ENCODE measurements at regions not wholly inside any gene's neighbourhood (a gene's known extent, or its start where the extent isn't known, plus 50 kb on each side); places are given as distances from the start of the nearest gene placed in this dataset.

DNA sequence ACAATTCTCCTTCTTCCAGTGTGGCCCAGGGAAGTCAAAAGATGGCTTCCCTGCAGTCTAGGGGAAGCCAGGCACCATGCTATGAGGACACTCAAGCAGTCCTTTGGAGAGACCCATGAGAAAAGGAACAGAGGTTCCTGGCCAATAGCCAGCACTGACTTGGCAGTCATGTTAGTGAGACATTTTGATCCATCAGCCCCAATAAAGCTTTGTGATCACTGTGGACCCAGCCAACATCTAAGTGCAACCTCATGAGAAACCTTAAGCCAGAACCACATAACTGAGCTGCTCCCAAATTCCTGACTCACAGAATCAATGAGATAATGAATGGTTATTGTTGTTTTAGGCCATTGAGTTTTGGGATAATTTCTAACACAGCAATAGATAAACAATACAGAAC is 51.0 kb upstream of the NAP1L1 start:
- Histone ChIP-seq H3K18ac (ENCODE audit: low read depth, low read length) (no peak overlapping the region), H3K27me3 (ENCODE audit: control insufficient read depth, insufficient read depth, low read length) (no peaks in the 10 kb centered on the region), H3K4ac (ENCODE audit: low read depth, low read length) (no peak overlapping the region), H3K4me2 (ENCODE audit: low read depth, low read length) (no peak overlapping the region), H3K14ac (replicated peaks; ENCODE audit: low read depth, low read length) (no peak overlapping the region), H2AK9ac (replicated peaks; ENCODE audit: low read depth, low read length, poor library complexity) (no peak overlapping the region), H2BK5ac (ENCODE audit: low read depth, low read length, poor library complexity, severe bottlenecking) (no peak overlapping the region), H2AFZ (replicated peaks; ENCODE audit: low read length, poor library complexity) (no peak overlapping the region), H4K20me1 (ENCODE audit: insufficient read depth, low read length) (no peaks in the 10 kb centered on the region), H2BK20ac (ENCODE audit: low read depth, low read length) (no peak overlapping the region), H3K9ac (ENCODE audit: low read depth, low read length) (no peak overlapping the region), H3K56ac (ENCODE audit: extremely low read depth, insufficient read depth, low read length) (no peak overlapping the region), H2AK5ac (ENCODE audit: low read depth, low read length) (no peak overlapping the region), H4K5ac (ENCODE audit: low read depth, low read length) (no peak overlapping the region), H4K8ac (ENCODE audit: low read depth in 2 of 2, low read length in 2 of 2) (no peak overlapping the region), H3K23ac (ENCODE audit: low read depth, low read length) (no peak overlapping the region), H2BK120ac (ENCODE audit: low read depth, low read length) (no peak overlapping the region), H4K91ac (ENCODE audit: insufficient read depth, low read depth, low read length) (no peak overlapping the region), H3K79me1 (ENCODE audit: low read depth in 1 of 2, low read length in 2 of 2) (no peaks in the 10 kb centered on the region), H3K9me1 (ENCODE audit: insufficient read depth, low read length) (no peaks in the 10 kb centered on the region), H3K4me3 (ENCODE audit: insufficient read depth, low read depth, low read length) (no peak overlapping the region), H3K4me1 (ENCODE audit: control insufficient read depth, insufficient read depth, low read length) (no peaks in the 10 kb centered on the region), H2BK15ac (ENCODE audit: low read depth, low read length) (no peak overlapping the region), H3K9me3 (ENCODE audit: control insufficient read depth, insufficient read depth, low read length) (peaks cover 6% of the 10 kb centered on the region; the same call in 1 of the 2 replicates), H3K27ac (ENCODE audit: insufficient read depth, low read length) (no peak overlapping the region), H3K36me3 (ENCODE audit: control insufficient read depth, insufficient read depth, low read length) (no peaks in the 10 kb centered on the region)
- CTCF ChIA-PET = interaction anchor here (0.8 to 1.2 kb wide), 2 partner anchors 124 to 207 kb away, joined by 3 to 4 read pairs; no protein-coding TSS in a partner anchor
- dilution Hi-C loops (cut with HindIII; ENCODE audit: low sequenced_read_pairs, unreplicated experiment) = no loop called here
- BruUV-seq (replicated peaks) = no TSS peak
- in situ Hi-C loops (cut with MboI; ENCODE audit: low sequenced_read_pairs) = no loop called here
- POLR2A ChIA-PET (ENCODE audit: unreplicated experiment) = interaction anchor here (0.6 kb wide), 1 partner anchor 124 kb away, joined by 7 read pairs; no protein-coding TSS in a partner anchor
- no peak for TF ChIP-seq SMC3 (IDR thresholded peaks at IDR 0.05; ENCODE audit: low read depth, low read length)
- TF ChIP-seq MAFK (IDR thresholded peaks at IDR 0.05; ENCODE audit: low read depth, low read length) = no peak
- no peak for TF ChIP-seq BHLHE40 (IDR thresholded peaks at IDR 0.05; ENCODE audit: low read depth, low read length)
- no peak for TF ChIP-seq POLR2A (IDR thresholded peaks at IDR 0.05; ENCODE audit: low read depth, low read length)
- no peak for TF ChIP-seq FOS (IDR thresholded peaks at IDR 0.05; ENCODE audit: low read depth, low read length)
- TF ChIP-seq RFX5 (IDR thresholded peaks at IDR 0.05; ENCODE audit: low read depth, low read length) = no peak
- TF ChIP-seq RAD21 (IDR thresholded peaks at IDR 0.05; ENCODE audit: low read length) = no peak
- no peak for TF ChIP-seq NFE2L2 (IDR thresholded peaks at IDR 0.05; ENCODE audit: low read depth, low read length)
- TF ChIP-seq, protein P1, sequence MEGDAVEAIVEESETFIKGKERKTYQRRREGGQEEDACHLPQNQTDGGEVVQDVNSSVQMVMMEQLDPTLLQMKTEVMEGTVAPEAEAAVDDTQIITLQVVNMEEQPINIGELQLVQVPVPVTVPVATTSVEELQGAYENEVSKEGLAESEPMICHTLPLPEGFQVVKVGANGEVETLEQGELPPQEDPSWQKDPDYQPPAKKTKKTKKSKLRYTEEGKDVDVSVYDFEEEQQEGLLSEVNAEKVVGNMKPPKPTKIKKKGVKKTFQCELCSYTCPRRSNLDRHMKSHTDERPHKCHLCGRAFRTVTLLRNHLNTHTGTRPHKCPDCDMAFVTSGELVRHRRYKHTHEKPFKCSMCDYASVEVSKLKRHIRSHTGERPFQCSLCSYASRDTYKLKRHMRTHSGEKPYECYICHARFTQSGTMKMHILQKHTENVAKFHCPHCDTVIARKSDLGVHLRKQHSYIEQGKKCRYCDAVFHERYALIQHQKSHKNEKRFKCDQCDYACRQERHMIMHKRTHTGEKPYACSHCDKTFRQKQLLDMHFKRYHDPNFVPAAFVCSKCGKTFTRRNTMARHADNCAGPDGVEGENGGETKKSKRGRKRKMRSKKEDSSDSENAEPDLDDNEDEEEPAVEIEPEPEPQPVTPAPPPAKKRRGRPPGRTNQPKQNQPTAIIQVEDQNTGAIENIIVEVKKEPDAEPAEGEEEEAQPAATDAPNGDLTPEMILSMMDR (conservative IDR thresholded peaks at IDR 0.05; ENCODE audit: low read depth, low read length) = no peak
- TF ChIP-seq MAZ (IDR thresholded peaks at IDR 0.05; ENCODE audit: borderline replicate concordance, low read depth, low read length) = no peak
- TF ChIP-seq, protein P2, sequence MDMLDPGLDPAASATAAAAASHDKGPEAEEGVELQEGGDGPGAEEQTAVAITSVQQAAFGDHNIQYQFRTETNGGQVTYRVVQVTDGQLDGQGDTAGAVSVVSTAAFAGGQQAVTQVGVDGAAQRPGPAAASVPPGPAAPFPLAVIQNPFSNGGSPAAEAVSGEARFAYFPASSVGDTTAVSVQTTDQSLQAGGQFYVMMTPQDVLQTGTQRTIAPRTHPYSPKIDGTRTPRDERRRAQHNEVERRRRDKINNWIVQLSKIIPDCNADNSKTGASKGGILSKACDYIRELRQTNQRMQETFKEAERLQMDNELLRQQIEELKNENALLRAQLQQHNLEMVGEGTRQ (IDR thresholded peaks at IDR 0.05; ENCODE audit: low read depth, low read length) = no peak
- TF ChIP-seq RCOR1 (IDR thresholded peaks at IDR 0.05; ENCODE audit: insufficient replicate concordance, low read length) = no peak
- no peak for TF ChIP-seq CHD1 (IDR thresholded peaks at IDR 0.05; ENCODE audit: low read depth, low read length)
- intact Hi-C loops (cut with micrococcal nuclease) = no loop called here
- DNase-seq = no peak
- no peak for ATAC-seq (ENCODE audit: low read depth)
